ENCODE measurements at regions not wholly inside any gene's neighbourhood (a gene's known extent, or its start where the extent isn't known, plus 50 kb on each side); places are given as distances from the start of the nearest gene placed in this dataset.

DNA sequence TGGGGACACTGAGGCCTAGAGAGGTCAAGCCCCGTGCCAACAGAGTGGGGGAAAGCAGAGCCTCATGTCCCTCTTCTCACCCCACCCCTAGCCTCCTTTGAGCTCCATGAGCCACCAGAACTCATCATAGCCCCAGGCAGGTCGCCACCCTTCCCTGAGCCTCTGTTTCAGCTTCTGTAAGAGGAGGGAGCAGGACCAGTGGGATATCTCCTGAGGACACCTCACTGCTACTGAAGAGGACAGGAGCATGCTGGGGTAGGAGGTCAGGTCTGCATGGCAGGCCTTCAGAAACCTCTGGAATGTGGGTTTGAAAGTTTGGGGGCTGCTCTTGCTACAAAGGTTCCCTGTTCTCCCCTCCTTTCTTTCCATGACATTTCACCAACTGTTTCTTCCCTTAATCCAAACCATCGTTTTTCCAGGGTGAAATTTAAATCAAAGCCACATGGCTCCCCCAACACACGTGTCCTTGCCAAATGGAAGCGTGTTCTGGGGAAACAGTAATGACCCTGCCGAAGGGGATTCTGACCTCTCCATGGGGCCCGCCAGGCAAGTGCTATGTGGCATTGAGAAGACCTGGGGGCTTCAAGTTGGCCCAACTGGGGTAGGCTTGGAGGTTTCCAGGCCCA is 88.1 kb upstream of the RUNX3 start:
- no peak overlapping the region for H3K27ac ChIP-seq
- no peak for TF ChIP-seq CTCF (conservative IDR thresholded peaks at IDR 0.05; ENCODE audit: low read depth)
- ChIA-PET POLR2A (ENCODE audit: low non-redundant PET) (interaction anchor here (0.6 kb wide), 1 partner anchor 59 kb away, joined by 3 read pairs; no protein-coding TSS in a partner anchor), CTCF (no interaction called here)
- no peak for DNase-seq (ENCODE audit: low spot score)

- DNase-seq (ENCODE audit: low spot score): no peak
- no peak for TF ChIP-seq CTCF (conservative IDR thresholded peaks at IDR 0.05; ENCODE audit: low read depth)
- POLR2A ChIA-PET (ENCODE audit: low non-redundant PET): interaction anchor here (0.6 kb wide), 1 partner anchor 60 kb away, joined by 3 read pairs; no protein-coding TSS in a partner anchor
- CTCF ChIA-PET: interaction anchor here (0.7 kb wide), 1 partner anchor 21 kb away, joined by 3 read pairs; no protein-coding TSS in a partner anchor
- H3K27ac ChIP-seq: no peak overlapping the region
Observed at GRCh38 chr1:25017436-25018109, 87.5 kb upstream of the RUNX3 start.

GRCh38 chr1:25012966-25013962 is 83.2 kb upstream of the RUNX3 start:
- CTCF ChIA-PET: interaction anchor here (0.8 kb wide), 1 partner anchor 39 kb away, joined by 3 read pairs; no protein-coding TSS in a partner anchor
- no peak overlapping the region for H3K27ac ChIP-seq
- no peak for DNase-seq (ENCODE audit: low spot score)
- TF ChIP-seq CTCF (conservative IDR thresholded peaks at IDR 0.05; ENCODE audit: low read depth): no peak
- POLR2A ChIA-PET (ENCODE audit: low non-redundant PET): no interaction called here

DNA sequence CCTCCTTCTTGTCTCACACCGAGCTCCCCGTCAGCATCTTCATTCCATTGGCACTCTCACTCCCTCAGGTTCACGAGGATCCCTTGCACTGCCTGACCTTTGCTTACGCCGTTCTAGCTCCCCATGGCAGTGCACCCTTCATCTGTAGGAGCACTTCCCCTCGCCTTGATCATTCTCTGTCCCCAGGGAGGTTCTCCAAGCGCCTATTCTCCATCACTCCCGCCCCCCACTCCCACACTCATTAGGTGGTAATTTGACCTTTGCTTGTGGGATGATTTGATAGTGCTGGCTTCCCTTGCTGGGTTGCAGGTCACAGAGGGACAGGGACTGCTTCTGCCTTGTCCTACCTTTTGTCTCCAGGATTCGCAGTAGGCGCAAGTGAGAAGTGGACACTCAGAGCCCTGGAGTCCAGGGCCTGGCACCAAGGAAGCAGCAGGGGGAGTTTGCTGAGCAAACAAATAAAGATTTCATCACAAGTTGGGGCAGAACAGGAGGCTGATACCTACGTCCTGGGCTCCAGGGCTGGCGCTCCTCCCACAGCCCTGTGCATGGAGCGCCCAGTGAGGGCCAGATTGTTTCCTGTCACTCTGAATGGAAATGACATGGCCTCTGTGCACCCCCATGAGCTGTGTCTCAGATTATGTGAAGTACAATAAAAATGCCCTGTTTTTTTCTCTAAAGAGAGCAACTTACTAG is 82.0 kb upstream of the RUNX3 start:
- no peak for TF ChIP-seq CTCF (conservative IDR thresholded peaks at IDR 0.05; ENCODE audit: low read depth)
- ChIA-PET CTCF (no interaction called here), POLR2A (ENCODE audit: low non-redundant PET) (no interaction called here)
- no peak for DNase-seq (ENCODE audit: low spot score)
- H3K27ac ChIP-seq: no peak overlapping the region

- no peak for TF ChIP-seq CTCF (conservative IDR thresholded peaks at IDR 0.05; ENCODE audit: low read depth)
- DNase-seq (ENCODE audit: low spot score): no peak
- H3K27ac ChIP-seq: no peak overlapping the region
- ChIA-PET POLR2A (ENCODE audit: low non-redundant PET) (no interaction called here), CTCF (no interaction called here)
Observed at GRCh38 chr1:25011275-25011674, 81.2 kb upstream of the RUNX3 start.

All from RWPE1 (cell line).